Neural progenitor cell (in vitro differentiated cells): ENCODE measurements at regions not wholly inside any gene's neighbourhood (a gene's known extent, or its start where the extent isn't known, plus 50 kb on each side); places are given as distances from the start of the nearest gene placed in this dataset.

ENCODE experiments used
- EZH2 ChIP-seq: fragments of 200-600 bp; sonication (generic); IDR thresholded peaks from 2 replicates; pipeline ENCODE4 v1.6.1; 2017; ENCODE audit warnings: antibody characterized with exemption, mild to moderate bottlenecking, moderate library complexity
- EZH2phosphoT487 ChIP-seq: fragments of 200-600 bp; sonication (generic); IDR thresholded peaks from 2 replicates; pipeline ENCODE4 v1.6.1; 2017; ENCODE audit warnings: antibody characterized with exemption
- TF ChIP-seq, protein P1 (sequence below): fragments of 200-600 bp; sonication (generic); IDR thresholded peaks from 2 replicates; pipeline ENCODE4 v1.5.1; 2017; ENCODE audit warnings: antibody characterized with exemption, mild to moderate bottlenecking

GRCh38 chr7:118878336-118878735 is 653.8 kb downstream of the ANKRD7 start:
- TF ChIP-seq, protein P1, sequence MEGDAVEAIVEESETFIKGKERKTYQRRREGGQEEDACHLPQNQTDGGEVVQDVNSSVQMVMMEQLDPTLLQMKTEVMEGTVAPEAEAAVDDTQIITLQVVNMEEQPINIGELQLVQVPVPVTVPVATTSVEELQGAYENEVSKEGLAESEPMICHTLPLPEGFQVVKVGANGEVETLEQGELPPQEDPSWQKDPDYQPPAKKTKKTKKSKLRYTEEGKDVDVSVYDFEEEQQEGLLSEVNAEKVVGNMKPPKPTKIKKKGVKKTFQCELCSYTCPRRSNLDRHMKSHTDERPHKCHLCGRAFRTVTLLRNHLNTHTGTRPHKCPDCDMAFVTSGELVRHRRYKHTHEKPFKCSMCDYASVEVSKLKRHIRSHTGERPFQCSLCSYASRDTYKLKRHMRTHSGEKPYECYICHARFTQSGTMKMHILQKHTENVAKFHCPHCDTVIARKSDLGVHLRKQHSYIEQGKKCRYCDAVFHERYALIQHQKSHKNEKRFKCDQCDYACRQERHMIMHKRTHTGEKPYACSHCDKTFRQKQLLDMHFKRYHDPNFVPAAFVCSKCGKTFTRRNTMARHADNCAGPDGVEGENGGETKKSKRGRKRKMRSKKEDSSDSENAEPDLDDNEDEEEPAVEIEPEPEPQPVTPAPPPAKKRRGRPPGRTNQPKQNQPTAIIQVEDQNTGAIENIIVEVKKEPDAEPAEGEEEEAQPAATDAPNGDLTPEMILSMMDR, result no peak
- no peak for TF ChIP-seq EZH2
- no peak for TF ChIP-seq EZH2phosphoT487
